MCF 10A (cell line): ENCODE measurements at regions not wholly inside any gene's neighbourhood (a gene's known extent, or its start where the extent isn't known, plus 50 kb on each side); places are given as distances from the start of the nearest gene placed in this dataset.

Experiments used
- BruUV-seq: library from RNA; stranded (reverse); fragments of 400-500 nt; replicated peaks from 2 replicates; lab custom pipeline; 2021; lab: Mats Ljungman, UMichigan
- CTCF ChIA-PET: fragments of 300-600 bp; sonication (Branson Sonifier 250); formaldehyde crosslinking; extraction: SDS; loops from one replicate; lab custom pipeline; 2021; ENCODE audit warnings: antibody characterized with exemption, inconsistent platforms; lab: Yijun Ruan, JAX
- POLR2A ChIA-PET: fragments of 300-600, 350-650 bp; sonication (Branson Sonifier 250); formaldehyde crosslinking; extraction: SDS; loops from one replicate; lab custom pipeline; 2020; ENCODE audit warnings: antibody characterized with exemption, inconsistent platforms; lab: Yijun Ruan, JAX
- DNase-seq: peaks from one replicate; pipeline ENCODE4 v3.0.0-alpha.2; 2018; ENCODE audit not compliant: unreplicated experiment
- H3K27ac Mint-ChIP-seq: one replicate; pipeline ENCODE4 v1.8.0; 2022; ENCODE audit warnings: mild to moderate bottlenecking, low read depth, mixed read lengths; ENCODE audit not compliant: unreplicated experiment
- H3K27me3 Mint-ChIP-seq: one replicate; pipeline ENCODE4 v1.8.0; 2022; ENCODE audit warnings: mixed read lengths; ENCODE audit not compliant: insufficient read depth, unreplicated experiment
- H3K36me3 Mint-ChIP-seq: one replicate; pipeline ENCODE4 v1.8.0; 2022; ENCODE audit warnings: mild to moderate bottlenecking, moderate library complexity, mixed read lengths; ENCODE audit not compliant: insufficient read depth, unreplicated experiment
- H3K4me1 Mint-ChIP-seq: one replicate; pipeline ENCODE4 v1.8.0; 2022; ENCODE audit warnings: mixed read lengths; ENCODE audit not compliant: insufficient read depth, unreplicated experiment
- H3K4me3 Mint-ChIP-seq: one replicate; pipeline ENCODE4 v1.8.0; 2022; ENCODE audit warnings: mild to moderate bottlenecking, moderate library complexity, mixed read lengths; ENCODE audit not compliant: unreplicated experiment
- H3K9me3 Mint-ChIP-seq: one replicate; pipeline ENCODE4 v1.8.0; 2022; ENCODE audit warnings: mixed read lengths; ENCODE audit not compliant: unreplicated experiment
- CTCF ChIP-seq: fragments of 200-600 bp; IDR thresholded peaks from one replicate; pipeline ENCODE4 v1.8.0; 2022; ENCODE audit warnings: antibody characterized with exemption, mild to moderate bottlenecking; ENCODE audit not compliant: unreplicated experiment
- intact Hi-C: fragments of 100-400 bp; cut with micrococcal nuclease; formaldehyde crosslinking; loops from 2 replicates; pipeline ENCODE4 v1.14.1; 2022

GRCh38 chr2:33949371-33949770 lies 350.3 kb upstream of the FAM98A start:
- Mint-ChIP-seq H3K4me1 (no peaks in the 10 kb centered on the region), H3K27me3 (no peaks in the 10 kb centered on the region), H3K27ac (no peak overlapping the region), H3K9me3 (no peaks in the 10 kb centered on the region), H3K4me3 (no peak overlapping the region), H3K36me3 (no peaks in the 10 kb centered on the region)
- CTCF ChIA-PET: interaction anchor here (0.6 kb wide), 1 partner anchor 36 kb away, joined by 4 read pairs; no protein-coding TSS in a partner anchor
- DNase-seq: no peak
- BruUV-seq: no TSS peak
- POLR2A ChIA-PET: no interaction called here
- no peak for TF ChIP-seq CTCF
- intact Hi-C loops: no loop called here

DNA sequence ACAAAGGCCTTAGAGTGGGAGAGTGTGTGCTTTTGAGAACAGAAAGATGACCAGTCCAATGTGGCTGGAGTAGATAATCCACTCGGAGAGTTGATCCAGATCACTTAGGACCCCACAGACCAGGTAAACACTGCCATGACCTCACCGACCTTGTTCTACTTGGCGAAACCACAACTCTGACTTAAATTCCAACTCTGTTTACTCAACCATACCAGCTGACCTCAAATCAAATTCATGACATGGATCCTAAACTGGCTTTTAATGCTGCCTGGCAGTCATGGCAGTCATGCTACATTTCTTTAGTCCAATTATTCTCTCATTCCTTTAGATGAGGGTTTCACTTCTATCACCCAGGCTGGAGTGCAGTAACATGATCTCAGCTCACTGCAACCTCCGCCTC lies 347.1 kb upstream of the FAM98A start:
- Mint-ChIP-seq H3K9me3 (no peaks in the 10 kb centered on the region), H3K4me1 (no peaks in the 10 kb centered on the region), H3K36me3 (no peaks in the 10 kb centered on the region), H3K27ac (no peak overlapping the region), H3K4me3 (no peak overlapping the region), H3K27me3 (no peaks in the 10 kb centered on the region)
- POLR2A ChIA-PET: no interaction called here
- BruUV-seq: no TSS peak
- no peak for DNase-seq
- CTCF ChIA-PET: no interaction called here
- intact Hi-C loops: no loop called here
- TF ChIP-seq CTCF: no peak

DNA sequence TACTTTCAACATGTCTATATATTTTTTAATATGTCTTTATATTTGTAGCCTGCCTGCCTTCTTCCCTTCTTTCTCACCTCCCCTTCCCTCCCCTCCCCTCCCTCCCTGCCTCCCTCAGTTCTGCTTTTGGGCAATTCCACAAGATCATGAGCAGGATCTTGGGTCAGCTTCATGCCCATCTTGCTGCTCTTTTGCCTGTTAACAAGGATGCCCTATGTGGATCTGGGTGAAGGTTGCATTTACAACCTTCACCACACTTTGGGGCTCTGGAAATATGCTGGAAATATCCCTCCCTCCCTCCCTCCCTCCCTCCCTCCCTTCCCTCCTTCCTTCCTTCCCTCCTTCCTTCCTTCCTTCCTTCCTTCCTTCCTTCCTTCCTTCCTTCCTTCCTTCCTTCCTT lies 334.1 kb upstream of the FAM98A start:
- TF ChIP-seq CTCF: no peak
- Mint-ChIP-seq H3K27me3 (no peaks in the 10 kb centered on the region), H3K36me3 (no peaks in the 10 kb centered on the region), H3K4me1 (no peaks in the 10 kb centered on the region), H3K9me3 (no peaks in the 10 kb centered on the region), H3K4me3 (no peak overlapping the region), H3K27ac (no peak overlapping the region)
- intact Hi-C loops: no loop called here
- ChIA-PET POLR2A (no interaction called here), CTCF (no interaction called here)
- BruUV-seq: no TSS peak
- no peak for DNase-seq

GRCh38 chr2:33931164-33931563 lies 332.1 kb upstream of the FAM98A start:
- Mint-ChIP-seq H3K4me3 (no peak overlapping the region), H3K27ac (no peak overlapping the region), H3K27me3 (no peaks in the 10 kb centered on the region), H3K4me1 (no peaks in the 10 kb centered on the region), H3K36me3 (no peaks in the 10 kb centered on the region), H3K9me3 (no peaks in the 10 kb centered on the region)
- CTCF ChIA-PET: interaction anchor here (0.5 to 1.0 kb wide), 2 partner anchors 12 to 1106 kb away, joined by 4 read pairs; no protein-coding TSS in a partner anchor
- no TSS peak for BruUV-seq
- no peak for DNase-seq
- POLR2A ChIA-PET: no interaction called here
- intact Hi-C loops: no loop called here
- TF ChIP-seq CTCF: no peak
